H9 (cell line): ENCODE measurements at regions not wholly inside any gene's neighbourhood (a gene's known extent, or its start where the extent isn't known, plus 50 kb on each side); places are given as distances from the start of the nearest gene placed in this dataset.

ENCODE experiments used
- DNase-seq: peaks from one replicate; pipeline ENCODE4 v3.0.0-alpha.2; 2017
- H2AFZ ChIP-seq: one replicate; pipeline ENCODE4 v1.6.1; 2013; ENCODE audit warnings: mild to moderate bottlenecking, low read length, control low read depth, moderate library complexity
- H2AK5ac ChIP-seq: 2 replicates; pipeline ENCODE4 v1.6.1; 2013; ENCODE audit warnings: low read length, control low read depth, mixed read lengths; ENCODE audit not compliant: insufficient read length
- H2BK120ac ChIP-seq: one replicate; pipeline ENCODE4 v1.6.1; 2013; ENCODE audit warnings: low read depth, mild to moderate bottlenecking, low read length, control low read depth, inconsistent platforms; ENCODE audit not compliant: poor library complexity, severe bottlenecking
- H2BK12ac ChIP-seq: 2 replicates; pipeline ENCODE4 v1.6.1; 2013; ENCODE audit warnings: low read length, control low read depth, mixed read lengths, low read depth; ENCODE audit not compliant: insufficient read length
- H2BK15ac ChIP-seq: 2 replicates; pipeline ENCODE4 v1.6.1; 2013; ENCODE audit warnings: low read depth, low read length, control low read depth
- H2BK20ac ChIP-seq: one replicate; pipeline ENCODE4 v1.6.1; 2013; ENCODE audit warnings: low read depth, mild to moderate bottlenecking, low read length, control low read depth, inconsistent platforms; ENCODE audit not compliant: poor library complexity, severe bottlenecking
- H2BK5ac ChIP-seq: 2 replicates; pipeline ENCODE4 v1.6.1; 2013; ENCODE audit warnings: low read length, control low read depth, mixed read lengths; ENCODE audit not compliant: insufficient read length
- H3K14ac ChIP-seq: 2 replicates; pipeline ENCODE4 v1.6.1; 2013; ENCODE audit warnings: low read length, control low read depth; ENCODE audit not compliant: insufficient read depth
- H3K18ac ChIP-seq: 2 replicates; pipeline ENCODE4 v1.6.1; 2013; ENCODE audit warnings: low read depth, mild to moderate bottlenecking, mixed read lengths, low read length, control low read depth; ENCODE audit not compliant: insufficient read length
- H3K23ac ChIP-seq: 2 replicates; pipeline ENCODE4 v1.6.1; 2013; ENCODE audit warnings: low read length, control low read depth, mixed read lengths, low read depth; ENCODE audit not compliant: insufficient read length
- H3K23me2 ChIP-seq: 2 replicates; pipeline ENCODE4 v1.6.1; 2013; ENCODE audit warnings: low read depth, mild to moderate bottlenecking, mixed read lengths, low read length, control low read depth; ENCODE audit not compliant: insufficient read length, poor library complexity, severe bottlenecking
- H3K27ac ChIP-seq: 2 replicates; pipeline ENCODE4 v1.5.1; 2013; ENCODE audit warnings: low read length, control low read depth, mixed read lengths, low read depth; ENCODE audit not compliant: insufficient read length
- H3K27me3 ChIP-seq: 2 replicates; pipeline ENCODE4 v1.6.1; 2013; ENCODE audit warnings: low read length, control low read depth, inconsistent platforms; ENCODE audit not compliant: insufficient read depth
- H3K4ac ChIP-seq: 2 replicates; pipeline ENCODE4 v1.6.1; 2013; ENCODE audit warnings: low read depth, mild to moderate bottlenecking, control low read depth, inconsistent platforms, low read length, moderate library complexity
- H3K4me1 ChIP-seq: 2 replicates; pipeline ENCODE4 v1.6.1; 2013; ENCODE audit warnings: low read length, control low read depth, inconsistent platforms; ENCODE audit not compliant: insufficient read depth
- H3K4me2 ChIP-seq: 2 replicates; pipeline ENCODE4 v1.6.1; 2013; ENCODE audit warnings: low read length, control low read depth, mixed read lengths; ENCODE audit not compliant: insufficient read length, insufficient read depth
- H3K56ac ChIP-seq: 2 replicates; pipeline ENCODE4 v1.6.1; 2013; ENCODE audit warnings: low read depth, mild to moderate bottlenecking, mixed read lengths, low read length, control low read depth; ENCODE audit not compliant: insufficient read length
- H3K79me1 ChIP-seq: 2 replicates; pipeline ENCODE4 v1.6.1; 2013; ENCODE audit warnings: low read depth, mild to moderate bottlenecking, moderate library complexity, low read length, control low read depth, inconsistent platforms; ENCODE audit not compliant: insufficient read depth, poor library complexity, severe bottlenecking
- H3K79me2 ChIP-seq: 2 replicates; pipeline ENCODE4 v1.6.1; 2013; ENCODE audit warnings: low read length, control low read depth, inconsistent platforms; ENCODE audit not compliant: insufficient read depth
- H3K9ac ChIP-seq: 2 replicates; pipeline ENCODE4 v1.6.1; 2013; ENCODE audit warnings: low read length, control low read depth, mixed read lengths; ENCODE audit not compliant: insufficient read length; ENCODE audit errors: extremely low read depth
- H3K9me3 ChIP-seq: one replicate; pipeline ENCODE4 v1.6.1; 2013; ENCODE audit warnings: low read depth, low read length, inconsistent platforms; ENCODE audit not compliant: control insufficient read depth
- H3T11ph ChIP-seq: one replicate; pipeline ENCODE4 v1.6.1; 2013; ENCODE audit warnings: mild to moderate bottlenecking, low read length, control low read depth, inconsistent platforms
- H4K20me1 ChIP-seq: one replicate; pipeline ENCODE4 v1.6.1; 2013; ENCODE audit not compliant: control insufficient read depth, insufficient read length, insufficient read depth
- H4K5ac ChIP-seq: 2 replicates; pipeline ENCODE4 v1.6.1; 2013; ENCODE audit warnings: low read depth, mild to moderate bottlenecking, mixed read lengths, low read length, control low read depth; ENCODE audit not compliant: insufficient read length
- H4K8ac ChIP-seq: replicated peaks from 2 replicates; pipeline ENCODE4 v1.6.1; 2013; ENCODE audit warnings: low read length, control low read depth, mixed read lengths, low read depth; ENCODE audit not compliant: insufficient read length
- H4K91ac ChIP-seq: 2 replicates; pipeline ENCODE4 v1.6.1; 2013; ENCODE audit warnings: low read depth, mild to moderate bottlenecking, moderate library complexity, mixed read lengths, low read length, control low read depth; ENCODE audit not compliant: insufficient read length
- H3K27ac Mint-ChIP-seq, 3 experiments: 2 replicates in 2 of 3; 3 replicates in 1 of 3; pipeline ENCODE4 v1.8.0; 2020 to 2021; ENCODE audit warnings: mixed read lengths in 3 of 3, mild to moderate bottlenecking in 1 of 3, moderate library complexity in 1 of 3
- H3K27me3 Mint-ChIP-seq: 2 replicates; pipeline ENCODE4 v1.8.0; 2021; ENCODE audit warnings: low read depth, mild to moderate bottlenecking, moderate library complexity, mixed read lengths
- H3K36me3 Mint-ChIP-seq, 3 experiments: 2 replicates in 2 of 3; 3 replicates in 1 of 3; pipeline ENCODE4 v1.8.0; 2020 to 2021; ENCODE audit warnings: low read depth in 3 of 3, mixed read lengths in 3 of 3; ENCODE audit not compliant: insufficient read depth in 1 of 3
- H3K4me1 Mint-ChIP-seq, 2 experiments: 2 replicates each; pipeline ENCODE4 v1.8.0; 2020; ENCODE audit warnings: mixed read lengths in 2 of 2
- H3K4me3 Mint-ChIP-seq, 2 experiments: 2 replicates in 1 of 2; 3 replicates in 1 of 2; pipeline ENCODE4 v1.8.0; 2020 to 2021; ENCODE audit warnings: mild to moderate bottlenecking in 2 of 2, mixed read lengths in 2 of 2, moderate library complexity in 1 of 2
- H3K9me3 Mint-ChIP-seq, 2 experiments: 2 replicates in 1 of 2; 3 replicates in 1 of 2; pipeline ENCODE4 v1.8.0; 2020; ENCODE audit warnings: mild to moderate bottlenecking in 2 of 2, mixed read lengths in 2 of 2, moderate library complexity in 1 of 2
- WGBS: extraction: QIAGEN DNeasy Blood & Tissue Kit; methylation state at CpG from one replicate; pipeline ENCODE4 v1.1.7; 2013; ENCODE audit warnings: missing lambda C conversion rate, low lambda C conversion rate, mixed read lengths; ENCODE audit not compliant: insufficient read length; ENCODE audit errors: extremely low coverage; 5-methylcytosine and 5-hydroxymethylcytosine counted together
- TF ChIP-seq, protein P1 (sequence below): fragments of 200-600 bp; sonication (generic); conservative IDR thresholded peaks from 3 replicates; pipeline ENCODE4 v1.8.0; 2021; ENCODE audit warnings: antibody characterized with exemption, mild to moderate bottlenecking

GRCh38 chr10:28996345-28996744, 292.5 kb upstream of the LYZL1 start:
- H2BK12ac ChIP-seq = no peak overlapping the region
- H3K9ac ChIP-seq = no peak overlapping the region
- Mint-ChIP-seq H3K27ac (no peak overlapping the region), H3K4me3 (no peak overlapping the region), H3K4me1 (peaks cover 2% of the 10 kb centered on the region in 2 experiments; a peak in 2 of 4 replicates), H3K36me3 (peaks cover 0 to 7% (median 0%) of the 10 kb centered on the region in 3 experiments; a peak in 4 of 7 replicates), H3K9me3 (peaks cover 2 to 7% of the 10 kb centered on the region in 2 experiments; a peak in 2 of 5 replicates), H3K27me3 (no peaks in the 10 kb centered on the region)
- H3K4me1 ChIP-seq = no peaks in the 10 kb centered on the region
- H3K27ac ChIP-seq = no peak overlapping the region
- no peak overlapping the region for H2BK120ac ChIP-seq
- no CpG with 5 or more reads among the region's 6 CpGs for WGBS
- H3K4me2 ChIP-seq = no peak overlapping the region
- H4K91ac ChIP-seq = no peak overlapping the region
- H2BK20ac ChIP-seq = no peak overlapping the region
- no peaks in the 10 kb centered on the region for H3K79me2 ChIP-seq
- no peak overlapping the region for H2BK15ac ChIP-seq
- no peaks in the 10 kb centered on the region for H4K20me1 ChIP-seq
- TF ChIP-seq, protein P1, sequence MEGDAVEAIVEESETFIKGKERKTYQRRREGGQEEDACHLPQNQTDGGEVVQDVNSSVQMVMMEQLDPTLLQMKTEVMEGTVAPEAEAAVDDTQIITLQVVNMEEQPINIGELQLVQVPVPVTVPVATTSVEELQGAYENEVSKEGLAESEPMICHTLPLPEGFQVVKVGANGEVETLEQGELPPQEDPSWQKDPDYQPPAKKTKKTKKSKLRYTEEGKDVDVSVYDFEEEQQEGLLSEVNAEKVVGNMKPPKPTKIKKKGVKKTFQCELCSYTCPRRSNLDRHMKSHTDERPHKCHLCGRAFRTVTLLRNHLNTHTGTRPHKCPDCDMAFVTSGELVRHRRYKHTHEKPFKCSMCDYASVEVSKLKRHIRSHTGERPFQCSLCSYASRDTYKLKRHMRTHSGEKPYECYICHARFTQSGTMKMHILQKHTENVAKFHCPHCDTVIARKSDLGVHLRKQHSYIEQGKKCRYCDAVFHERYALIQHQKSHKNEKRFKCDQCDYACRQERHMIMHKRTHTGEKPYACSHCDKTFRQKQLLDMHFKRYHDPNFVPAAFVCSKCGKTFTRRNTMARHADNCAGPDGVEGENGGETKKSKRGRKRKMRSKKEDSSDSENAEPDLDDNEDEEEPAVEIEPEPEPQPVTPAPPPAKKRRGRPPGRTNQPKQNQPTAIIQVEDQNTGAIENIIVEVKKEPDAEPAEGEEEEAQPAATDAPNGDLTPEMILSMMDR = no peak
- no peak overlapping the region for H2AFZ ChIP-seq
- no peaks in the 10 kb centered on the region for H3K23me2 ChIP-seq
- H3K27me3 ChIP-seq = no peaks in the 10 kb centered on the region
- no peak overlapping the region for H3K56ac ChIP-seq
- H3K23ac ChIP-seq = no peak overlapping the region
- no peak overlapping the region for H2AK5ac ChIP-seq
- no peak overlapping the region for H4K5ac ChIP-seq
- no peak for DNase-seq
- H3K4ac ChIP-seq = no peak overlapping the region
- no peak overlapping the region for H3T11ph ChIP-seq
- H3K18ac ChIP-seq = no peak overlapping the region
- H3K79me1 ChIP-seq = no peaks in the 10 kb centered on the region
- H2BK5ac ChIP-seq = no peak overlapping the region
- H3K14ac ChIP-seq = no peak overlapping the region
- no peak overlapping the region for H4K8ac ChIP-seq
- no peaks in the 10 kb centered on the region for H3K9me3 ChIP-seq
